NCI-H2227 (cell line): ENCODE measurements at regions not wholly inside any gene's neighbourhood (a gene's known extent, or its start where the extent isn't known, plus 50 kb on each side); places are given as distances from the start of the nearest gene placed in this dataset.

Experiments
- DNase-seq: peaks from one replicate; lab custom pipeline; 2025; ENCODE audit not compliant: unreplicated experiment; lab: John Stamatoyannopoulos, UW

GRCh38 chr5:143567583-143568504 lies 164.4 kb upstream of the NR3C1 start:
- DNase-seq = no peak

GRCh38 chr5:143566139-143566538 lies 162.7 kb upstream of the NR3C1 start:
- no peak for DNase-seq

- DNase-seq = no peak
Measured at GRCh38 chr5:143564417-143564816, 160.9 kb upstream of the NR3C1 start.

GRCh38 chr5:143562935-143563334 lies 159.4 kb upstream of the NR3C1 start:
- DNase-seq = no peak

- no peak for DNase-seq
Measured at GRCh38 chr5:143561219-143561618, 157.7 kb upstream of the NR3C1 start.

GRCh38 chr5:143560378-143560777 lies 156.9 kb upstream of the NR3C1 start:
- no peak for DNase-seq

GRCh38 chr5:143559586-143560109 lies 156.2 kb upstream of the NR3C1 start:
- no peak for DNase-seq

GRCh38 chr5:143558048-143558447 lies 154.6 kb upstream of the NR3C1 start:
- no peak for DNase-seq

- DNase-seq = no peak
Measured at GRCh38 chr5:143557061-143557818, 153.8 kb upstream of the NR3C1 start.

- no peak for DNase-seq
Measured at GRCh38 chr5:143554918-143555477, 151.5 kb upstream of the NR3C1 start.

GRCh38 chr5:143554187-143554717 lies 150.8 kb upstream of the NR3C1 start:
- DNase-seq = no peak

- no peak for DNase-seq
Measured at GRCh38 chr5:143552680-143553079, 149.2 kb upstream of the NR3C1 start.

GRCh38 chr5:143551820-143552251 lies 148.3 kb upstream of the NR3C1 start:
- DNase-seq = no peak

- no peak for DNase-seq
Measured at GRCh38 chr5:143550986-143551630, 147.6 kb upstream of the NR3C1 start.

GRCh38 chr5:143547342-143547741 lies 143.9 kb upstream of the NR3C1 start:
- DNase-seq = no peak

GRCh38 chr5:143546394-143546793 lies 142.9 kb upstream of the NR3C1 start:
- DNase-seq = no peak

- DNase-seq = no peak
Measured at GRCh38 chr5:143544606-143545005, 141.1 kb upstream of the NR3C1 start.

GRCh38 chr5:143543358-143544255 lies 140.1 kb upstream of the NR3C1 start:
- DNase-seq = no peak

GRCh38 chr5:143542798-143543144 lies 139.3 kb upstream of the NR3C1 start:
- no peak for DNase-seq
